ENCODE measurements at regions not wholly inside any gene's neighbourhood (a gene's known extent, or its start where the extent isn't known, plus 50 kb on each side); places are given as distances from the start of the nearest gene placed in this dataset.

DNA sequence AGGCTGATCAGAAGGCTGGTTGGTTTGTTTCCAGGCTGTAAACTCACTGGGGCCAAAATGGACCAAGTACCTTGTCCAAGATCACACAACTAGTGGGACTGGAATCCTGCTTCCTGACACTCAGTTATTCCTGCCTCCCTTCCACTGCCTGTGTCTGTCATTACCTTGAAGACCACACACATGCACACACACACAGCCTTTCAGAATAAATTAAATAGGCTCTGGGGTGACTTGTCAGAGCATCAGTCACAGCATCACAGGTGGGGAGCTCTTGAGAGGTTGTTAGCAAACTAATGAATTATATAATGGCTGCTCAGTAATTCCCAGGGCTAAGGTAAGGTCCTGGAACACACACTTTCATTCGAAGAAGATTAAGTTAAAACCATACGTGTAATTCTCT, 231.8 kb downstream of the UACA start:
- no peak for TF ChIP-seq CTCF (IDR thresholded peaks at IDR 0.05; ENCODE audit: borderline replicate concordance, extremely low read depth, insufficient read depth)
- DNase-seq, result no peak
- Histone ChIP-seq H3K9ac (ENCODE audit: low read length in 3 of 3) (no peak overlapping the region), H3K27ac (ENCODE audit: low read depth in 2 of 2, low read length in 2 of 2) (no peak overlapping the region), H3K4me3 (ENCODE audit: low read length in 3 of 3) (no peak overlapping the region), H3K9me3 (ENCODE audit: control insufficient read depth in 2 of 3, insufficient read depth in 1 of 3, low read length in 3 of 3) (no peaks in the 10 kb centered on the region), H3K4me1 (ENCODE audit: control insufficient read depth in 2 of 3, insufficient read depth in 2 of 3, low read depth in 1 of 3, low read length in 3 of 3) (no peaks in the 10 kb centered on the region), H3K36me3 (ENCODE audit: control insufficient read depth in 2 of 3, insufficient read depth in 3 of 3, low read length in 3 of 3) (no peaks in the 10 kb centered on the region), H3K27me3 (ENCODE audit: control insufficient read depth, insufficient read depth, low read length) (no peaks in the 10 kb centered on the region)
- no peak for FAIRE-seq
- intact Hi-C loops (cut with DNase I), result no loop called here

DNA sequence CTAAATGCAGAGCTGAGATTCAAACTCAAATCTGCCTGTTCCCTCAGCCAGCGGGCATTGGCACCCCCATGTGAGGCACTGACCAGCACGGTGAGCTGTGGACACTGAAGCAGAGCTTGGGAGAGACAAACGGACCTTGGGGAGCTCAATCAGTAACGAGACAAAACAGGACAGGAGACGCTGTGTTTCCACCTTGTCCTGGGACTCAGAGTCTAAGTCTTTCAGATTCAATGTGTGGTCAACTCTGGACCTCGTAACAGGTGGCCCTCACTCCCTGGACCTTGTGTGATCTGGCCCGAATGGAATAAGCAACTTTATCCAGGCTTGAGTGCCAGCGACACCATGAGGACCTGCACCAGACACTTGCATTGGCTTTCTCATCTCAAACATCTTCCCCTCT, 232.5 kb downstream of the UACA start:
- H3K27me3 ChIP-seq (ENCODE audit: control insufficient read depth, insufficient read depth, low read length), result no peaks in the 10 kb centered on the region
- no peaks in the 10 kb centered on the region for H3K4me1 ChIP-seq (ENCODE audit: control insufficient read depth in 2 of 3, insufficient read depth in 2 of 3, low read depth in 1 of 3, low read length in 3 of 3)
- no peak overlapping the region for H3K4me3 ChIP-seq (ENCODE audit: low read length in 3 of 3)
- no peak for FAIRE-seq
- H3K9ac ChIP-seq (ENCODE audit: low read length in 3 of 3), result no peak overlapping the region
- H3K36me3 ChIP-seq (ENCODE audit: control insufficient read depth in 2 of 3, insufficient read depth in 3 of 3, low read length in 3 of 3), result no peaks in the 10 kb centered on the region
- no peak for DNase-seq
- TF ChIP-seq CTCF (IDR thresholded peaks at IDR 0.05; ENCODE audit: borderline replicate concordance, extremely low read depth, insufficient read depth), result no peak
- H3K9me3 ChIP-seq (ENCODE audit: control insufficient read depth in 2 of 3, insufficient read depth in 1 of 3, low read length in 3 of 3), result no peaks in the 10 kb centered on the region
- H3K27ac ChIP-seq (ENCODE audit: low read depth in 2 of 2, low read length in 2 of 2), result no peak overlapping the region
- intact Hi-C loops (cut with DNase I), result no loop called here

DNA sequence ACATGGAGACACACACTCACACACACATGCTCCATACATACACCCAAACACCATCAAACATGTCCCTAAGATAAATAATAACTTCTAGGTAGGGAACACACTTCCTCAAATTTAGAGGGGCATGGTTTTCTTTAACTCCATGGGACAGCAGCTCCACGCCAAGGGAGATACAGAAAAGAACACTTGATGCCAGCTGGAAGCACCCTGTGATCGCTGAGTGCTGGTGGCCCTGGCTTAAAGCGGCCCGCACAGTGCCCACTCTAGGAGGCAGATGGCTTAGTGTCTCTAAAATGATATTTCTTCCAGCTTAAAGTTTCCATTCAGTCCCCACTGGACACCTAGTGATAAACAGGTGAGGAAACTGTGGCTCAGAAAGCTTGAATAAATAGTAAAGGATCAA, 232.9 kb downstream of the UACA start:
- H3K9me3 ChIP-seq (ENCODE audit: control insufficient read depth in 2 of 3, insufficient read depth in 1 of 3, low read length in 3 of 3), result no peaks in the 10 kb centered on the region
- no peaks in the 10 kb centered on the region for H3K36me3 ChIP-seq (ENCODE audit: control insufficient read depth in 2 of 3, insufficient read depth in 3 of 3, low read length in 3 of 3)
- H3K27ac ChIP-seq (ENCODE audit: low read depth in 2 of 2, low read length in 2 of 2), result no peak overlapping the region
- H3K4me3 ChIP-seq (ENCODE audit: low read length in 3 of 3), result no peak overlapping the region
- intact Hi-C loops (cut with DNase I), result no loop called here
- no peak overlapping the region for H3K9ac ChIP-seq (ENCODE audit: low read length in 3 of 3)
- H3K27me3 ChIP-seq (ENCODE audit: control insufficient read depth, insufficient read depth, low read length), result no peaks in the 10 kb centered on the region
- DNase-seq (no peak), FAIRE-seq (no peak)
- no peak for TF ChIP-seq CTCF (IDR thresholded peaks at IDR 0.05; ENCODE audit: borderline replicate concordance, extremely low read depth, insufficient read depth)
- no peaks in the 10 kb centered on the region for H3K4me1 ChIP-seq (ENCODE audit: control insufficient read depth in 2 of 3, insufficient read depth in 2 of 3, low read depth in 1 of 3, low read length in 3 of 3)

DNA sequence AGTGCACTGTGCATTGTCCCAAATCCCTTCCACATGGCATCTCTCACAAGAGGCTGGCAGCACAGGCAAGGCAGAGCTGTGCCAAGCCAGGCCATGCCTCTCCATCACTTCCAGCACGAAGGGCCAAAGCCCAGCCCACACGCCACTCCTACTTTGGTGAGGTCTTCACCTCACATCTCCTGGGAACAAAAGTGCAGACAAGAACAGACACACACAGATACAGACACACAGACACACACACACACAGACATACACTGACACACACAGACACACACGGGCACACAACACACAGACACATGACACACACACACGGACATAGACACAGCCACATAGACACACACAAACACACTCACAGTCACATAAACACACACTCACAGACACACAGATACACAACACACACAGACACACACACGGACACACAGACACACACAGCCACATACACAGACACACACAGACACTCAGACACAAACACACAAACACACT, 233.3 kb downstream of the UACA start:
- Histone ChIP-seq H3K9ac (ENCODE audit: low read length in 3 of 3) (no peak overlapping the region), H3K4me1 (ENCODE audit: control insufficient read depth in 2 of 3, insufficient read depth in 2 of 3, low read depth in 1 of 3, low read length in 3 of 3) (no peaks in the 10 kb centered on the region), H3K4me3 (ENCODE audit: low read length in 3 of 3) (no peak overlapping the region), H3K27me3 (ENCODE audit: control insufficient read depth, insufficient read depth, low read length) (no peaks in the 10 kb centered on the region), H3K27ac (ENCODE audit: low read depth in 2 of 2, low read length in 2 of 2) (no peak overlapping the region), H3K9me3 (ENCODE audit: control insufficient read depth in 2 of 3, insufficient read depth in 1 of 3, low read length in 3 of 3) (no peaks in the 10 kb centered on the region), H3K36me3 (ENCODE audit: control insufficient read depth in 2 of 3, insufficient read depth in 3 of 3, low read length in 3 of 3) (no peaks in the 10 kb centered on the region)
- FAIRE-seq (no peak), DNase-seq (no peak)
- intact Hi-C loops (cut with DNase I), result no loop called here
- TF ChIP-seq CTCF (IDR thresholded peaks at IDR 0.05; ENCODE audit: borderline replicate concordance, extremely low read depth, insufficient read depth), result no peak
